SK-N-SH treated with all-trans-retinoic acid at 6 μM for 48 hours (cell line): ENCODE measurements at regions not wholly inside any gene's neighbourhood (a gene's known extent, or its start where the extent isn't known, plus 50 kb on each side); places are given as distances from the start of the nearest gene placed in this dataset.

Experiments used
- CSDC2 ChIP-seq: fragments of 250-450 bp; sonication (Bioruptor Pico); IDR thresholded peaks from 2 replicates; pipeline ENCODE4 v1.5.0; 2020; ENCODE audit warnings: mild to moderate bottlenecking, moderate library complexity
- RARB ChIP-seq: fragments of 250-450 bp; sonication (Bioruptor Pico); IDR thresholded peaks from 2 replicates; pipeline ENCODE4 v1.8.0; 2021; ENCODE audit warnings: mild to moderate bottlenecking, moderate library complexity
- TCF4 ChIP-seq: fragments of 250-450 bp; sonication (Bioruptor Pico); IDR thresholded peaks from 2 replicates; pipeline ENCODE4 v1.8.0; 2021; ENCODE audit warnings: mild to moderate bottlenecking, moderate library complexity, borderline replicate concordance
- TOX ChIP-seq: fragments of 250-450 bp; sonication (Bioruptor Pico); IDR thresholded peaks from 2 replicates; pipeline ENCODE4 v1.8.0; 2021; ENCODE audit warnings: mild to moderate bottlenecking, moderate library complexity, borderline replicate concordance
- ZFP3 ChIP-seq: fragments of 250-450 bp; sonication (Bioruptor Pico); IDR thresholded peaks from 2 replicates; pipeline ENCODE4 v1.5.0; 2020; ENCODE audit warnings: mild to moderate bottlenecking, moderate library complexity
- ZFP30 ChIP-seq: fragments of 450-650 bp; formaldehyde crosslinking; IDR thresholded peaks from 2 replicates; pipeline ENCODE4 v1.5.0; 2022; ENCODE audit warnings: mild to moderate bottlenecking, moderate library complexity
- ZNF70 ChIP-seq: fragments of 450-650 bp; formaldehyde crosslinking; IDR thresholded peaks from 2 replicates; pipeline ENCODE4 v1.5.0; 2020; ENCODE audit warnings: mild to moderate bottlenecking, moderate library complexity
- TF ChIP-seq, protein P1 (sequence below): fragments of 250-450 bp; sonication (Bioruptor Pico); IDR thresholded peaks from 2 replicates; pipeline ENCODE4 v1.8.0; 2020; ENCODE audit warnings: mild to moderate bottlenecking, moderate library complexity, borderline replicate concordance
- TF ChIP-seq, protein P2 (sequence below): fragments of 250-450 bp; sonication (Bioruptor Pico); IDR thresholded peaks from 2 replicates; pipeline ENCODE4 v1.5.1; 2020; ENCODE audit warnings: low read depth, mild to moderate bottlenecking, moderate library complexity
- TF ChIP-seq, protein P3 (sequence below): fragments of 250-450 bp; sonication (Bioruptor Pico); IDR thresholded peaks from 2 replicates; pipeline ENCODE4 v1.5.0; 2020; ENCODE audit warnings: mild to moderate bottlenecking, moderate library complexity

- no peak for TF ChIP-seq RARB
- no peak for TF ChIP-seq ZFP3 (CRISPR knock-in tag)
- TF ChIP-seq CSDC2: no peak
- TF ChIP-seq, protein P1, sequence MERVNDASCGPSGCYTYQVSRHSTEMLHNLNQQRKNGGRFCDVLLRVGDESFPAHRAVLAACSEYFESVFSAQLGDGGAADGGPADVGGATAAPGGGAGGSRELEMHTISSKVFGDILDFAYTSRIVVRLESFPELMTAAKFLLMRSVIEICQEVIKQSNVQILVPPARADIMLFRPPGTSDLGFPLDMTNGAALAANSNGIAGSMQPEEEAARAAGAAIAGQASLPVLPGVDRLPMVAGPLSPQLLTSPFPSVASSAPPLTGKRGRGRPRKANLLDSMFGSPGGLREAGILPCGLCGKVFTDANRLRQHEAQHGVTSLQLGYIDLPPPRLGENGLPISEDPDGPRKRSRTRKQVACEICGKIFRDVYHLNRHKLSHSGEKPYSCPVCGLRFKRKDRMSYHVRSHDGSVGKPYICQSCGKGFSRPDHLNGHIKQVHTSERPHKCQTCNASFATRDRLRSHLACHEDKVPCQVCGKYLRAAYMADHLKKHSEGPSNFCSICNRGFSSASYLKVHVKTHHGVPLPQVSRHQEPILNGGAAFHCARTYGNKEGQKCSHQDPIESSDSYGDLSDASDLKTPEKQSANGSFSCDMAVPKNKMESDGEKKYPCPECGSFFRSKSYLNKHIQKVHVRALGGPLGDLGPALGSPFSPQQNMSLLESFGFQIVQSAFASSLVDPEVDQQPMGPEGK (CRISPR knock-in tag): no peak
- TF ChIP-seq, protein P2, sequence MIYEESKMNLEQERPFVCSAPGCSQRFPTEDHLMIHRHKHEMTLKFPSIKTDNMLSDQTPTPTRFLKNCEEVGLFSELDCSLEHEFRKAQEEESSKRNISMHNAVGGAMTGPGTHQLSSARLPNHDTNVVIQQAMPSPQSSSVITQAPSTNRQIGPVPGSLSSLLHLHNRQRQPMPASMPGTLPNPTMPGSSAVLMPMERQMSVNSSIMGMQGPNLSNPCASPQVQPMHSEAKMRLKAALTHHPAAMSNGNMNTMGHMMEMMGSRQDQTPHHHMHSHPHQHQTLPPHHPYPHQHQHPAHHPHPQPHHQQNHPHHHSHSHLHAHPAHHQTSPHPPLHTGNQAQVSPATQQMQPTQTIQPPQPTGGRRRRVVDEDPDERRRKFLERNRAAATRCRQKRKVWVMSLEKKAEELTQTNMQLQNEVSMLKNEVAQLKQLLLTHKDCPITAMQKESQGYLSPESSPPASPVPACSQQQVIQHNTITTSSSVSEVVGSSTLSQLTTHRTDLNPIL (CRISPR knock-in tag): no peak
- TF ChIP-seq, protein P3, sequence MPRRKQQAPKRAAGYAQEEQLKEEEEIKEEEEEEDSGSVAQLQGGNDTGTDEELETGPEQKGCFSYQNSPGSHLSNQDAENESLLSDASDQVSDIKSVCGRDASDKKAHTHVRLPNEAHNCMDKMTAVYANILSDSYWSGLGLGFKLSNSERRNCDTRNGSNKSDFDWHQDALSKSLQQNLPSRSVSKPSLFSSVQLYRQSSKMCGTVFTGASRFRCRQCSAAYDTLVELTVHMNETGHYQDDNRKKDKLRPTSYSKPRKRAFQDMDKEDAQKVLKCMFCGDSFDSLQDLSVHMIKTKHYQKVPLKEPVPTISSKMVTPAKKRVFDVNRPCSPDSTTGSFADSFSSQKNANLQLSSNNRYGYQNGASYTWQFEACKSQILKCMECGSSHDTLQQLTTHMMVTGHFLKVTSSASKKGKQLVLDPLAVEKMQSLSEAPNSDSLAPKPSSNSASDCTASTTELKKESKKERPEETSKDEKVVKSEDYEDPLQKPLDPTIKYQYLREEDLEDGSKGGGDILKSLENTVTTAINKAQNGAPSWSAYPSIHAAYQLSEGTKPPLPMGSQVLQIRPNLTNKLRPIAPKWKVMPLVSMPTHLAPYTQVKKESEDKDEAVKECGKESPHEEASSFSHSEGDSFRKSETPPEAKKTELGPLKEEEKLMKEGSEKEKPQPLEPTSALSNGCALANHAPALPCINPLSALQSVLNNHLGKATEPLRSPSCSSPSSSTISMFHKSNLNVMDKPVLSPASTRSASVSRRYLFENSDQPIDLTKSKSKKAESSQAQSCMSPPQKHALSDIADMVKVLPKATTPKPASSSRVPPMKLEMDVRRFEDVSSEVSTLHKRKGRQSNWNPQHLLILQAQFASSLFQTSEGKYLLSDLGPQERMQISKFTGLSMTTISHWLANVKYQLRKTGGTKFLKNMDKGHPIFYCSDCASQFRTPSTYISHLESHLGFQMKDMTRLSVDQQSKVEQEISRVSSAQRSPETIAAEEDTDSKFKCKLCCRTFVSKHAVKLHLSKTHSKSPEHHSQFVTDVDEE (CRISPR knock-in tag): no peak
- TF ChIP-seq ZFP30 (CRISPR knock-in tag): no peak
- TF ChIP-seq ZNF70: no peak
- no peak for TF ChIP-seq TOX
- no peak for TF ChIP-seq TCF4 (CRISPR knock-in tag)
Observed at GRCh38 chr4:84325625-84326024, 173.5 kb downstream of the NKX6-1 start.
